ENCODE measurements at regions not wholly inside any gene's neighbourhood (a gene's known extent, or its start where the extent isn't known, plus 50 kb on each side); places are given as distances from the start of the nearest gene placed in this dataset.

DNA sequence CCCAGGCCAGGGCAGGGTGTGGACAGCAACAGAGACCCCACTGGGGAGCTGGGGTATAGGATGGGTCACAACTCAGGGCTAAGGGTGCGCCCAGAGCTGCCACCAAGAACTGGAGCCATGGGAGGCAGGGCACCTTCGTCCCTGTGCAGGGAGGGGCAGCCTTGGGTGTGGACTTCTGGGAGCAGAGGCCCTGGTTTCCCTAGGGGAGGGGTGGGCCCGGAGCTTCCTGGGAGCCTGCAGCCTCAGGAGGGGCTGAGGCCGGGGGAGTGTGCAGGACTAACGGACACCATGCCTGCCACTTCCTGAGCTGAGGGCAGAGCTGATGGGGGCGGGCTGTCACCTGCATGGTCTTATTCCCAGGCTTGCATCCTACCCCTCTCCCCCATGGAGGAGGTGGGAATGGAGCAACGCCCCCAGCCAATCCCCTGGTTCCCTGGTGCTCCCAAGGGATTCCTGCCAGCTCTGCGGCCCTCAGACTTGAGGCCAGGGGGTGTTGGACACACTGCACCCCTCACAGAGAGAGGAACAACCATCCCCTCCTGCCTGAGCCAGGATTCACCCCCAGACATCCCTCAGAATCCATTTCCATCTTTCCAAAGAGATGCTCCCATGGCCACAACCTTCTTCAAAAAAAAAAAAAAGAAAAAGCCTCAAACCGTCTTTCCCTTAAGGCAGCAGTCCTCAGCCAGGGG lies 225.7 kb downstream of the CTTN start:
- Mint-ChIP-seq H3K4me1 (ENCODE audit: low read depth) (peaks cover 3% of the 10 kb centered on the region), H3K27ac (no peak overlapping the region), H3K27me3 (no peaks in the 10 kb centered on the region), H3K36me3 (ENCODE audit: insufficient read depth) (no peaks in the 10 kb centered on the region), H3K9me3 (ENCODE audit: low read depth) (no peaks in the 10 kb centered on the region), H3K4me3 (ENCODE audit: low read depth) (no peak overlapping the region)
- no peak for DNase-seq (ENCODE audit: low spot score, unreplicated experiment)
- TF ChIP-seq CTCF (IDR thresholded peaks at IDR 0.05; ENCODE audit: unreplicated experiment) = no peak

GRCh38 chr11:70624598-70624993 lies 226.3 kb downstream of the CTTN start:
- Mint-ChIP-seq H3K9me3 (ENCODE audit: low read depth) (no peaks in the 10 kb centered on the region), H3K36me3 (ENCODE audit: insufficient read depth) (no peaks in the 10 kb centered on the region), H3K27ac (no peak overlapping the region), H3K4me3 (ENCODE audit: low read depth) (no peak overlapping the region), H3K27me3 (no peaks in the 10 kb centered on the region), H3K4me1 (ENCODE audit: low read depth) (peaks cover 3% of the 10 kb centered on the region)
- TF ChIP-seq CTCF (IDR thresholded peaks at IDR 0.05; ENCODE audit: unreplicated experiment) = no peak
- no peak for DNase-seq (ENCODE audit: low spot score, unreplicated experiment)

DNA sequence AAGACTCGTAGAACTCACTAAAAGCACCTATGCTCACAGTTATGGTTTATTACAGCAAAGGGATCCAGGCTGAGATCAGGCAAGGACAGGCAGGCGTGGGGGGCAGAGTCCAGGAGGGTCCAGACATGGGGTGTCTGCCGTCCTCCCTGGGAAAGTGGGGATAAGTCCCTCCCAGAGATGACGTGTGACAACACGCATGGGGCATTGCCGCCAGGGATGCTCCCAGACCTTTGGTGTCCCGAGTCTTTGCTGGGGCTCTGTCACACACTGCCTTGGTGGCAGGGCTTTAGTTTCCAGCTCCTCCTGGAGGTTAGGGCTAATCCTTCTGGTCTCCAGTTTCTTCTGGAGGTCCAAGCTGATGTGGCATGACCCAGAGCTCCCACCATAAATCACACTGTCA lies 226.7 kb downstream of the CTTN start:
- no peak for TF ChIP-seq CTCF (IDR thresholded peaks at IDR 0.05; ENCODE audit: unreplicated experiment)
- Mint-ChIP-seq H3K27me3 (no peaks in the 10 kb centered on the region), H3K4me3 (ENCODE audit: low read depth) (no peak overlapping the region), H3K4me1 (ENCODE audit: low read depth) (peaks cover 3% of the 10 kb centered on the region), H3K27ac (no peak overlapping the region), H3K9me3 (ENCODE audit: low read depth) (no peaks in the 10 kb centered on the region), H3K36me3 (ENCODE audit: insufficient read depth) (no peaks in the 10 kb centered on the region)
- no peak for DNase-seq (ENCODE audit: low spot score, unreplicated experiment)

DNA sequence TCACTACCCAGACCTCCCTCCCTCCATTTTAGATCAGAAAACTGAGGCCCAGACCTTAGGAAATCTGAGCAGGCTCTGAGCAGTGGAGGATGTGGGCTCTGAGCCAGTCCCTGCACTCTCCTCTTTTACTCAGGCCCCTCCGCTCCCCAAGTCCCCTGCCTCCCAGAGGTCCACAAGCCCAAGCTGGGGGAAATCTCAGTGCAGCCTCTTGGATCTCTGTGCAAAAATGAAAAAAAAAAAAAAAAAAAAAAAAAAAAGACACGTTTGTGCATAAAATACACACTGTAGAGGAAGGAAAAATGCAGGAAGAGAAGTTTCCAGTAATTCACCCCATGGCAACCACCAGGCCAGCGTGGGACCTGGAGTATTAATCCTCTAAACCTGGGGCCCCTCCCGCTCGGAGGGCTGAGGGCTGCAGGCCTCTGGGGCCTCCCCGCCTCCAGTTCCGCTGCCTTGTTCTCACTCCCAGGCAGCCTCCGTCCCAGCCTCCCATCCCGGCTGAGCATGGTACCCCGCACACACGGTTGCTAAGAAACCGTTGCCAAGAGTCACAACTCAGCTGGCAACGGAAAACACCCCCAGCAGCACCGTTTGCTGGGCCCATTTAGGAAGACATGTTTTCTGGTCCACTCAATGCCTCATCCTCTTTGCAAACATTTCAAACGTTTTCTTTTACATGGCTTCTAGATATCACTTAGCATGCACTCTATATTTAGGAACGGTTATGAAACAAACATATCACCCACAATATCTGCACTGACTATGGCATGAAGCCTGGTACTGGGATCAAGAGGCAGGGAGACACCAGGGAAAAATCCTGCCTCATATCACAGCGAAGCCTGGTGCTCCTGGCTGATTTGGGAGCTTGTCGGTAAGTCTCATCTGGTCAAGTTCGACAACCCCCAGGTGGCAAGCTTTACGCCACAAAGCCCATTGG lies 227.5 kb downstream of the CTTN start:
- peaks cover 3% of the 10 kb centered on the region for H3K4me1 Mint-ChIP-seq (ENCODE audit: low read depth)
- no peak overlapping the region for H3K27ac Mint-ChIP-seq
- H3K9me3 Mint-ChIP-seq (ENCODE audit: low read depth) = no peaks in the 10 kb centered on the region
- H3K27me3 Mint-ChIP-seq = no peaks in the 10 kb centered on the region
- H3K4me3 Mint-ChIP-seq (ENCODE audit: low read depth) = no peak overlapping the region
- no peak for TF ChIP-seq CTCF (IDR thresholded peaks at IDR 0.05; ENCODE audit: unreplicated experiment)
- no peaks in the 10 kb centered on the region for H3K36me3 Mint-ChIP-seq (ENCODE audit: insufficient read depth)
- no peak for DNase-seq (ENCODE audit: low spot score, unreplicated experiment)

DNA sequence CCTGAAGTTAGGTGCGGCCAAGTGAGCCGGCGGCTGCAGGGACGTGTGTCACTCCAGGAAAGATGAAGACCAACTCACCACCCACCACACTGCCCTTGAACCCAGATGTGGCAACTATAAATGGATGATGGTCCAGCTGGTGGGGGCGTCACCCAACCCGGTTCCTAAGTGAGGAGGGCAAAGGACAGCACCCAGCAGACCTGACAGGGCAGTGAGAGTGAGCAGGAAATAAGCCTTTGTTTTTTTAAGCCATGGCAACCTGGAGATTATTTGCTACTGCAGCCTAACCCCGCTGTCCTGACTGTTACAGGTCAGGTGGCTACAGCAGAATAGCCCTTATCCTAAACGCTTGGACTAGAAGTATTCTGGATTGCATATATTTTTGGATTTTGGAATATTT lies 228.9 kb downstream of the CTTN start:
- H3K27me3 Mint-ChIP-seq = no peaks in the 10 kb centered on the region
- DNase-seq (ENCODE audit: low spot score, unreplicated experiment) = no peak
- H3K9me3 Mint-ChIP-seq (ENCODE audit: low read depth) = no peaks in the 10 kb centered on the region
- H3K27ac Mint-ChIP-seq = peak overlapping the region; percentile 64
- no peaks in the 10 kb centered on the region for H3K36me3 Mint-ChIP-seq (ENCODE audit: insufficient read depth)
- H3K4me3 Mint-ChIP-seq (ENCODE audit: low read depth) = no peak overlapping the region
- H3K4me1 Mint-ChIP-seq (ENCODE audit: low read depth) = peaks cover 3% of the 10 kb centered on the region
- no peak for TF ChIP-seq CTCF (IDR thresholded peaks at IDR 0.05; ENCODE audit: unreplicated experiment)
